ENCODE measurements at regions not wholly inside any gene's neighbourhood (a gene's known extent, or its start where the extent isn't known, plus 50 kb on each side); places are given as distances from the start of the nearest gene placed in this dataset.

DNA sequence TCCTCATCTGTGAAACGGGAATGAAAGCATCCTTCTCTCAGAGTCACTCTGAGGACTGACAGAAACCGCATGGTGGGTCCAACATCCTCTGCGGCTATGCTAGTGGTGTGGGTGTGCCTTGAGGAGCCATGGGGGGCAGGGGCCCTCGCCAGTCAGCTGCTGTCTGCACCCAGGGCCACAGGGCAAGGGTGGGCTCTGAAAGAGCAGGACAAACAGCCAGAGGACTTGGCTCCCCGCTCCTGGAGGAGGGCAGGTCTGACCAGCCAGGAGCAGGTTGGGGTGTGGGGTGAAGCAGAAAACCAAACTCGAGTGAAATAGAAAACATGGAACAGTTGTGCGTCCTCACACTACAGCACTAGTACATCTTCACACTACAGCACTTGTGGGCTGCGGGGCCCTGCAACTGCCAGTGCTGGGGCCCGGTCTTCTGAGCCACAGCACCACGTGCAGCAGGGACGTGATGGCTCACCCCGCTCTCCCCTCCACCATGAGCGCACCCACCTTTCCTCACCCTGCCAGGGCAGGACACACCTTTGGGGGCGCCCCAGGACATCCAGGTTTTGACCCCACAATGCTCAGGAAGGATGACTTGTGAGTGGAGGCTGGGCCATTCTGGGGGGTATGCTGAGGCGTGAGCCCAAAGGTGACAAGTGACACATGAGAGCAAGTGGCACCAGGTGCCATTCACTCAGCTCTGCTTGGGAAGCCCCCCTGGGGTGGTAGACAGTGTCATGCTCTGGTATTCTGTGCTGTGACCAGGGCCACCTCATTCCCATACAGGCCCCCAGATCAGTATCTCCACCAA is 96.1 kb upstream of the RET start:
- H3K4me3 Mint-ChIP-seq: no peak overlapping the region
- peaks cover 3% of the 10 kb centered on the region; the same call in 1 of the 3 replicates for H3K4me1 Mint-ChIP-seq
- Histone ChIP-seq H3K27ac (ENCODE audit: low read depth) (no peak overlapping the region), H3K27me3 (ENCODE audit: insufficient read depth) (no peaks in the 10 kb centered on the region), H3K4me2 (no peak overlapping the region), H3K9me2 (ENCODE audit: insufficient read depth) (no peaks in the 10 kb centered on the region), H3K79me2 (replicated peaks; ENCODE audit: insufficient read depth) (no peaks in the 10 kb centered on the region), H2AFZ (no peak overlapping the region), H3F3A (replicated peaks; ENCODE audit: low read depth) (no peaks in the 10 kb centered on the region), H4K20me1 (replicated peaks; ENCODE audit: insufficient read depth) (no peaks in the 10 kb centered on the region), H3K4me3 (no peak overlapping the region), H3K4me1 (ENCODE audit: insufficient read depth) (no peaks in the 10 kb centered on the region), H3K36me3 (ENCODE audit: insufficient read depth) (no peaks in the 10 kb centered on the region)
- no peaks in the 10 kb centered on the region for H3K9me3 Mint-ChIP-seq
- DNase-seq (ENCODE audit: low spot score) (no peak), ATAC-seq (no peak)
- H3K27ac Mint-ChIP-seq: no peak overlapping the region
- no peaks in the 10 kb centered on the region for H3K36me3 Mint-ChIP-seq (ENCODE audit: low read depth)
- H3K27me3 Mint-ChIP-seq (ENCODE audit: insufficient read depth, low read depth, poor library complexity): peaks cover 10% of the 10 kb centered on the region
- TF ChIP-seq, protein P1, sequence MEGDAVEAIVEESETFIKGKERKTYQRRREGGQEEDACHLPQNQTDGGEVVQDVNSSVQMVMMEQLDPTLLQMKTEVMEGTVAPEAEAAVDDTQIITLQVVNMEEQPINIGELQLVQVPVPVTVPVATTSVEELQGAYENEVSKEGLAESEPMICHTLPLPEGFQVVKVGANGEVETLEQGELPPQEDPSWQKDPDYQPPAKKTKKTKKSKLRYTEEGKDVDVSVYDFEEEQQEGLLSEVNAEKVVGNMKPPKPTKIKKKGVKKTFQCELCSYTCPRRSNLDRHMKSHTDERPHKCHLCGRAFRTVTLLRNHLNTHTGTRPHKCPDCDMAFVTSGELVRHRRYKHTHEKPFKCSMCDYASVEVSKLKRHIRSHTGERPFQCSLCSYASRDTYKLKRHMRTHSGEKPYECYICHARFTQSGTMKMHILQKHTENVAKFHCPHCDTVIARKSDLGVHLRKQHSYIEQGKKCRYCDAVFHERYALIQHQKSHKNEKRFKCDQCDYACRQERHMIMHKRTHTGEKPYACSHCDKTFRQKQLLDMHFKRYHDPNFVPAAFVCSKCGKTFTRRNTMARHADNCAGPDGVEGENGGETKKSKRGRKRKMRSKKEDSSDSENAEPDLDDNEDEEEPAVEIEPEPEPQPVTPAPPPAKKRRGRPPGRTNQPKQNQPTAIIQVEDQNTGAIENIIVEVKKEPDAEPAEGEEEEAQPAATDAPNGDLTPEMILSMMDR (conservative IDR thresholded peaks at IDR 0.05; ENCODE audit: low read depth in 2 of 2): no peak
- TF ChIP-seq STAT1 (IDR thresholded peaks at IDR 0.05; ENCODE audit: unreplicated experiment): no peak
- no peak for TF ChIP-seq ZNF114 (CRISPR knock-in tag; IDR thresholded peaks at IDR 0.05)
- TF ChIP-seq POLR2AphosphoS5 (IDR thresholded peaks at IDR 0.05; ENCODE audit: low read depth): no peak
- no peak for TF ChIP-seq JUNB (IDR thresholded peaks at IDR 0.05; ENCODE audit: unreplicated experiment)
- no peak for TF ChIP-seq EZH2 (IDR thresholded peaks at IDR 0.05; ENCODE audit: low read depth, unreplicated experiment)
- TF ChIP-seq, protein P2, sequence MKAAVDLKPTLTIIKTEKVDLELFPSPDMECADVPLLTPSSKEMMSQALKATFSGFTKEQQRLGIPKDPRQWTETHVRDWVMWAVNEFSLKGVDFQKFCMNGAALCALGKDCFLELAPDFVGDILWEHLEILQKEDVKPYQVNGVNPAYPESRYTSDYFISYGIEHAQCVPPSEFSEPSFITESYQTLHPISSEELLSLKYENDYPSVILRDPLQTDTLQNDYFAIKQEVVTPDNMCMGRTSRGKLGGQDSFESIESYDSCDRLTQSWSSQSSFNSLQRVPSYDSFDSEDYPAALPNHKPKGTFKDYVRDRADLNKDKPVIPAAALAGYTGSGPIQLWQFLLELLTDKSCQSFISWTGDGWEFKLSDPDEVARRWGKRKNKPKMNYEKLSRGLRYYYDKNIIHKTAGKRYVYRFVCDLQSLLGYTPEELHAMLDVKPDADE (IDR thresholded peaks at IDR 0.05): no peak
- no peak for TF ChIP-seq NANOG (IDR thresholded peaks at IDR 0.05; ENCODE audit: borderline replicate concordance)
- no peak for TF ChIP-seq REST (IDR thresholded peaks at IDR 0.05; ENCODE audit: unreplicated experiment)
- TF ChIP-seq ZNF331 (CRISPR knock-in tag; IDR thresholded peaks at IDR 0.05; ENCODE audit: low read depth): no peak
- TF ChIP-seq EZH2phosphoT487 (IDR thresholded peaks at IDR 0.05; ENCODE audit: unreplicated experiment): no peak
